ENCODE measurements at regions not wholly inside any gene's neighbourhood (a gene's known extent, or its start where the extent isn't known, plus 50 kb on each side); places are given as distances from the start of the nearest gene placed in this dataset.

- ATAC-seq (no peak), DNase-seq (ENCODE audit: low read depth in 1 of 2, low spot score in 1 of 2) (no peak), FAIRE-seq (no peak)
- POLR2A ChIA-PET, result no interaction called here
- Histone ChIP-seq H3K4me1 (no peaks in the 10 kb centered on the region), H3K9me3 (no peaks in the 10 kb centered on the region), H3K4me2 (no peak overlapping the region), H3K4me3 (no peak overlapping the region), H3K27ac (no peak overlapping the region)
- TF ChIP-seq BCL3 (IDR thresholded peaks at IDR 0.05), result no peak
- no peak for TF ChIP-seq HOXB13 (CRISPR knock-in tag; IDR thresholded peaks at IDR 0.05; ENCODE audit: low read depth)
- TF ChIP-seq CBX2 (IDR thresholded peaks at IDR 0.05; ENCODE audit: borderline replicate concordance, low read depth), result no peak
- TF ChIP-seq ZNF302 (CRISPR knock-in tag; IDR thresholded peaks at IDR 0.05), result no peak
- CTCF ChIA-PET, result interaction anchor here (0.9 kb wide), 1 partner anchor 242 kb away, joined by 4 read pairs; no protein-coding TSS in a partner anchor
- 88% methylated on average over 14 of the region's 16 CpGs for WGBS (ENCODE audit: missing lambda C conversion rate)
Measured at GRCh38 chr4:24730256-24731001, 64.9 kb upstream of the SOD3 start.

- Histone ChIP-seq H3K27ac (no peak overlapping the region), H3K4me3 (no peak overlapping the region), H3K9me3 (no peaks in the 10 kb centered on the region), H3K4me2 (no peak overlapping the region), H3K4me1 (no peaks in the 10 kb centered on the region)
- no peak for DNase-seq (ENCODE audit: low read depth in 1 of 2, low spot score in 1 of 2)
- WGBS (ENCODE audit: missing lambda C conversion rate), result 52% methylated on average over 2 of the region's 2 CpGs
- no peak for FAIRE-seq
- ATAC-seq, result no peak
- POLR2A ChIA-PET, result no interaction called here
- CTCF ChIA-PET, result interaction anchor here (1.3 kb wide), 1 partner anchor 8 kb away, joined by 3 read pairs; no protein-coding TSS in a partner anchor
- no peak for TF ChIP-seq HEYL (CRISPR knock-in tag; IDR thresholded peaks at IDR 0.05)
- no peak for TF ChIP-seq HOXA7 (CRISPR knock-in tag; IDR thresholded peaks at IDR 0.05)
- TF ChIP-seq HMGXB4 (CRISPR knock-in tag; IDR thresholded peaks at IDR 0.05; ENCODE audit: borderline replicate concordance), result no peak
- no peak for TF ChIP-seq KDM5A (IDR thresholded peaks at IDR 0.05)
- TF ChIP-seq BCL3 (IDR thresholded peaks at IDR 0.05), result no peak
- no peak for TF ChIP-seq ELK1 (IDR thresholded peaks at IDR 0.05; ENCODE audit: low read depth, low read length)
- no peak for TF ChIP-seq E2F6 (IDR thresholded peaks at IDR 0.05; ENCODE audit: borderline replicate concordance, low read depth)
Measured at GRCh38 chr4:24731448-24731847, 63.9 kb upstream of the SOD3 start.

GRCh38 chr4:24734511-24734910, 60.9 kb upstream of the SOD3 start:
- Histone ChIP-seq H3K4me2 (no peak overlapping the region), H3K27ac (no peak overlapping the region), H3K9me3 (no peaks in the 10 kb centered on the region), H3K4me1 (no peaks in the 10 kb centered on the region), H3K4me3 (no peak overlapping the region)
- POLR2A ChIA-PET, result no interaction called here
- CTCF ChIA-PET, result no interaction called here
- ATAC-seq, result no peak
- 63% methylated on average over 1 of the region's 1 CpG for WGBS (ENCODE audit: missing lambda C conversion rate)
- TF ChIP-seq RNF2 (IDR thresholded peaks at IDR 0.05; ENCODE audit: borderline replicate concordance, low read depth) (no peak), TP53 (CRISPR knock-in tag; IDR thresholded peaks at IDR 0.05) (no peak), RARB (CRISPR knock-in tag; IDR thresholded peaks at IDR 0.05) (no peak), HOXB13 (CRISPR knock-in tag; IDR thresholded peaks at IDR 0.05; ENCODE audit: low read depth) (no peak), JUNB (IDR thresholded peaks at IDR 0.05) (no peak), MYC (IDR thresholded peaks at IDR 0.05; ENCODE audit: borderline replicate concordance, low read length) (no peak), JUN (IDR thresholded peaks at IDR 0.05) (no peak), CHD2 (IDR thresholded peaks at IDR 0.05; ENCODE audit: low read length, partially characterized antibody) (no peak), RFX5 (IDR thresholded peaks at IDR 0.05) (no peak), HMGXB4 (CRISPR knock-in tag; IDR thresholded peaks at IDR 0.05; ENCODE audit: borderline replicate concordance) (no peak), PHF8 (IDR thresholded peaks at IDR 0.05; ENCODE audit: borderline replicate concordance, low read depth) (no peak), HEYL (CRISPR knock-in tag; IDR thresholded peaks at IDR 0.05) (no peak), RAD21 (conservative IDR thresholded peaks at IDR 0.05 in 1 of 2, IDR thresholded peaks at IDR 0.05 in 1 of 2) (no peak), BHLHE40 (IDR thresholded peaks at IDR 0.05; ENCODE audit: low read depth, low read length) (no peak), ZFP36 (IDR thresholded peaks at IDR 0.05; ENCODE audit: borderline replicate concordance, partially characterized antibody) (no peak), GATA3 (IDR thresholded peaks at IDR 0.05; ENCODE audit: borderline replicate concordance) (no peak)
- no peak for DNase-seq (ENCODE audit: low read depth in 1 of 2, low spot score in 1 of 2)
- FAIRE-seq, result no peak

Measured in A549 (cell line).